ENCODE measurements at regions not wholly inside any gene's neighbourhood (a gene's known extent, or its start where the extent isn't known, plus 50 kb on each side); places are given as distances from the start of the nearest gene placed in this dataset.

- TF ChIP-seq CTCF (IDR thresholded peaks at IDR 0.05; ENCODE audit: low read depth, low read length) = no peak
- no peak for TF ChIP-seq EZH2phosphoT487 (IDR thresholded peaks at IDR 0.05; ENCODE audit: low read depth)
Observed at GRCh38 chr2:22261165-22261564, 1123.8 kb upstream of the KLHL29 start.
